C1 segment of cervical spinal cord (tissue), 14 donors: ENCODE measurements at regions not wholly inside any gene's neighbourhood (a gene's known extent, or its start where the extent isn't known, plus 50 kb on each side); places are given as distances from the start of the nearest gene placed in this dataset.
"Not testable (repeated sequence)": the region's sequence is repeated elsewhere in the genome, so short reads cannot be mapped to it uniquely, and the experiment has no call there.

ENCODE experiments used
- DNase-seq, 14 donors: peaks; one replicate each; lab custom pipeline; 2025; lab: John Stamatoyannopoulos, UW

DNA sequence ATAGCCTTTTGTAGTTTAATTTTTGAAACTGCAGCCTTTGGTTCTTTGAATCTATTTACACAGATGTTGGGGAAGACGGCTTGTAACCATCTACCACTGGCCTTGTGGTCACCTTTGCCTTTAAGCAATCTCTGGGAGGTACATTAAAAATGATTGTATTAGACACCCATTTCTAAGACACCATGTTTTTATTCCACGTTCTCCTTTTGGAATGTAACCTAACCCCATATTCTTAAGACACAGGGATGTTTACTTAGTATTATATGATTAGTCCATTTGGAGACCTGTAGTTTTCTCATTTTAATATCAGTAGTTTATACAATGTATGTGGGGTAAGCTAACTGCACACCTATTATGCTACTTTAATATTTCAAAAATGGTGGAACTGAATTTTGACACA lies 175.1 kb upstream of the PLSCR5 start:
- no peak for DNase-seq

DNA sequence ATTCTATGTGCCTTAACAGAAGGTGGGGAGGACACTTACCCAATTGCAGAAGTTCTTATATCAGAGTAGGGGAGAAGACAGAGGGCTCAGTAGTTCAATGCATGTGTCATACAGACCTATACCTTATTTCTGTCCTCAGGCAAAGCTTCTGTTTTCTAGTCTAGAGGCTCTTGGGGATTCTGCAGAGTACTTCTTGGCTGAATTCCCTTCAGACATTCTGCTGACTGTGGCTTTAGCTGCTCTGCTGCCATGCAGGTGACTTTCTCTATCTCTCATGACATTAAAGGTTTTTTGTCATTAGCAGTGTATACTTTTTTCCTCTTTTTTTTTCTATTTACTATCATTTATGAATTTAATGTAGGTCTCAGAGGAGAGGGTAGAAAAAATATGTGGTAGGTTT lies 172.8 kb upstream of the PLSCR5 start:
- peak in 1 of 14 donors; percentile 61 for DNase-seq

DNA sequence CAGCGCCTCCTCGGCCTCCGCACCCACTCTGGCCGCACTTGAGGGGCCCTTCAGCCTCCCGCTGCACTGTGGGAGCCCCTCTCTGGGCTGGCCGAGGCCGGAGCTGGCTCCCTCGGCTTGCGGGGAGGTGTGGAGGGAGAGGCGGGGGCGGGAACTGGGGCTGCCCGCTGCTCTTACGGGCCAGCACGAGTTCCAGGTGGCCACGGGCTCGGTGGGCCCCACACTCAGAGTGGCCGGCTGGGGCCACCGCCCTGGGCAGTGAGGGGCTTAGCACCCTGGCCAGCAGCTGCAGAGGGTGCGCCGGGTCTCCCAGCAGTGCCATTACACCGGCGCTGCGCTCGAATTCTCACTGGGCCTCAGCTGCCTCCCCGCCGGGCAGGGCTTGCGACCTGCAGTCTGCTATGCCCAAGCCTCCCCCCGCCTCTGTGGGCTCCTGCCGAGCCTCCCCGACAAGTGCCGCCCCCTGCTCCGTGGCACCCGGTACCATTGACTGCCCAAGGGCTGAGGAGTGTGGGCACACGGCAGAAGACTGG lies 167.1 kb upstream of the PLSCR5 start:
- DNase-seq = no peak

DNA sequence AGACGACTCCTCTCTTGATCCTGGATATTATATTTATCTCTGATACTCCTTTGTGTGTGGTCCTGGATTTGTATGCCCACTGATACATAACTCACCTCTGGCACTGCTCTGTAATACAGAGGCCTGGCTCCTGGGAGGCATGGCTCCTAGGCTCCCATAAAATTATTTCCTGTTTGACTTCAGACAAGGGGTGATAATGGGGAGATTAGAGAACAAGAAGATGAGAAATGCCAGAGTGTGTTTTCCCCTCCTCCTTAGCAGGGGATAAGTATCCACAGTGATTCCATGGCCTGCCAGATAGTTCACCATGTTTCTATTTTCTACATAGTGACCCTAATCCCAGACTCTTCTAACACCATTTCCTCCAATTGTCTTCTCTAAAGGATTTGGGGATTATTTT lies 165.7 kb upstream of the PLSCR5 start:
- no peak for DNase-seq

DNA sequence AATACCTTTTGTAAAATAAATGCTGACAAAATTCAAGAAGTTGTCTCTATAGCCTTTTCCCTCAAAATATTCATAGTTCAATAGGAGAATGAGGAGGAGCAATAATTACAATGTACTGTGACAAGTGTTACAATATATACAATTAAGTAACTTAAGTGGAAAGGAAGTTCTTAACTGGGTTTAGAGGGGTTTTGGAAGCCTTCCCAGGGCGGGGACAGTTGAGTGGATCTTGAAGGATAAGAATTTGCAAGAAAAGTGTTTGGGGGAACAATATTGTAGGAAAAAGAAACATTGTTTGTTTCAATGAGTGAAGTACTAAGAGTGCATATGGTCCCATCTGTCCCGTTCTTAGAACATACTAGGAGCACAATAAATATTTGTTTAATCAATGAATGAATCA lies 165.2 kb upstream of the PLSCR5 start:
- no peak for DNase-seq

DNA sequence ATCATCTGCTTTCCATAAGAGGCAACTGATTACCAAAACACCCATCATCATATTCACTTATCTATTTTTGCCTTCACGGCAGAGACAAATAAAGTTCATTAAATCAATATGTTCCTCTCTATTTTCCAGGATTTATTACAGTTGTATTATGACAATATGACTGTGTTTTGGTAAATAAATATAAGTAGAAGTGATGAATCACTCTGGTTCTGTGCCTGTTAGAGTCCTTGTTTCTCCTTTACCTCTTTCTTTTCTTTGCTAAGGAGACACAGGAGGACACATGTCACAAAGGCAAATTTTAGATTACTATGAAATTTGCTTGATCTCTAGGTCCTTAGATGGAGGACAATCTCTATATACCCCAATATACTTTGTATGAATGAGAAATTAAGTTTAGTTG lies 152.6 kb upstream of the PLSCR5 start:
- DNase-seq = no peak

DNA sequence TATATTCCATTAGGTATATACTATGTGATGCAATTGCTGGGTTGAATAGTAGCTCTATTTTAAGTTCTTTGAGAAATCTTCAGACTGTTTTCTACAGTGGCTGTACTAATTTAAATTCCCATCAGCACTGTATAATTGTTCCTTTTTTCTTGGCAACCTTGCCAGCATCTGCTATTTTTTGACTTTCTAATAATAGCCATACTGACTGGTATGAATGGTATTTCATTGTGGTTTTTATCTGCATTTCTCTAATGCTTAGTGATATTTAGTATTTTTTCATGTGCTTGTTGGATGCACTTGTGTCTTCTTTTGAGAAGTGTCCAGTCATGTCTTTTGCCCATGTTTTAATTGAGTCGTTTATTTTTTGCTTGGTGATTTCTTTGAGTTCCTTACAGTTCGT lies 145.1 kb upstream of the PLSCR5 start:
- peak in 1 of 14 donors; percentile 17 for DNase-seq

DNA sequence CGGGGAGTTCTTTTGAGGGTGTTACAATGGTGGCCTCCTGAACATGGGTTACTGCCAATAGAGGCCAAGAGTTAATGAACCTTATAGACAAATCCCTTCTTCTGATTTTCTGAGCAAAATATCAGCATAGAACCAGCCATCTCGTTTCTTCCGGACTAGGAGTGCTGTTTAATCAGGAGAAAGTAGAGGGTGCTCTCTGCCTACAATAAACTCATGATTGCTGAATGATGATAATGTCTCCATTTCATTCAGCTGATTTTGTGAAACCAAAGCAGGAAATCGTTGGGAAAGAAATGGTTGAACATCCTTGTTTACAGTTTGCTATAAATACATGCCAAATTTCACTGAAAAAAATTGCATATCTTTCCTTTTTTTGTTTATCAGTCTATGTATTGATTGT lies 142.8 kb upstream of the PLSCR5 start:
- peak in 1 of 14 donors; percentile 66 for DNase-seq

DNA sequence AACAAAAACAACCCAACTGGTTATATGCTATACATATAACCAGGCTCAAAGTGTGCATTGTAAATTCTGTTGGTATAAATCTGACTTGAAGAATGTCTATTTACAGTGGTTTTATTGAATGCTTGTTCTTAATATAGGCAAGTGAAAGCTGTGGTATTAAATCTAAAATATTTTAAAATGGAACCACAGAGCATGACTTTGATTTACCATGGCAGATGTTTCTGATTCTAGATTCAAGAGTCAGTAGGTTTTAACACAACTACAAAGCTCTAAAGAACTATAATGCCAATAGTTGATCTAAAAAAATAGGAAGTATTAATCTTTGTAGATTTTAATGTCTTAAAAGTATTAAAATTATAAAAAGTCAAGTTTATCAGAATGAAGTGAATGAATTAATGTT lies 141.9 kb upstream of the PLSCR5 start:
- no peak for DNase-seq

DNA sequence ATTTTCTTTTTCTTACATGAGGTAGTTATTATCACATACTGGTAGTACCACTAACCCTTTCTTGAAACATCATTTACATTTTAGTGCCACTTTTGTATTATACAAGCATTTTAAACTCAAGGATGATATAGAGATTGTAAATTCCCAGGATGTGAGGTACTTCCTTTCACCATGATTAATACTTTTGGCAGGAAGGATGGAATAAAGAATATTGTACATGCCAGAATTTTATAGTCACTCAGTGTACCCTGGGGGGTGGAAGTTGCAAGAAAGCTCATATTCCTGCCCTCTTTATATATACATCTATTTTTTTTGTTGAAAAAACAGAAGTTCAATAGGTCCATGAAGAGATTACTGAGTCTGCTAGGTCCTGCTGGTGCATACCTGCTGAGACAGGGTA lies 141.0 kb upstream of the PLSCR5 start:
- DNase-seq = no peak

DNA sequence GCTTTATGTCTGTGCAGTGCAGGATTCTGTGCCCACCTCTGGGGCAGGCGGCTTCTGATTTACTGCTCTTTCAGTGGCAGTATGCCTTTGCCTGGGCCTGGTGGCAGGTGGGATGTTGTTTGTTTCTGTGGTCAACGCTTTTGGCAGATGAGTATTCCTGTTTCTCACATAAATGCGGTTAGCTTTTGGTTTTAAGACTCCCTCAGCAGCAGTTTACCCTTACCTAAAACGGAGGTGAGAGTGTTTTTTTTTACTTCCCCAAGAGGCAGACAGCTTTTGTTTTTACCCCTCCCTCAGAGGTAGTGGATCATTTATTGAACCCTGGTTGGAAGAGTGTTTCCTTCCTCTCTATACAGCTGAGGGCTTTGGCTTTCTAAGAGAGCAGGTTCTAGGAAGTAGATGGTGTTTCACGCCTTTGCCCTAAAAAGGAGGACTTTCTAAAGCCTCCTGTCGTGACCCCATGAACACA lies 134.1 kb upstream of the PLSCR5 start:
- DNase-seq = peak in 1 of 14 donors; percentile 0

DNA sequence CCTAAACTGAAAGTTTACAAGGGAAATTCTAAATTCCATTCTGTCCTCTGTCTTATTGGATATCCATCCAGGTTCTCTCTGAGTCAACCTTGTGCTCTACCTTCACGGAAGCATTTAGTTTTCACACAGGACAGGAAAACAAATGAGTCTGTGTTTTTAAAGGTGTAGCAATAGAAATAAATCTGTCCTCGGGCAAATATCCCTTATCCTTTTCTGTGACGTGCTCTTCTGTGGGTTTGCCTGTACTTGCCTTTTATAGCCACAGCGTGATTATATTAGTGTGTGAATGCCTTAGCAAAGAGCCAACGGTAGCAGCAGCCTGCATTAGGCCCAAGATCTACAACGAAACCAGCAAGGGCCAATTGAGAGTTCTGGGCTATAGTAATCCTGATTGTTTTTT lies 127.2 kb upstream of the PLSCR5 start:
- no peak for DNase-seq

DNA sequence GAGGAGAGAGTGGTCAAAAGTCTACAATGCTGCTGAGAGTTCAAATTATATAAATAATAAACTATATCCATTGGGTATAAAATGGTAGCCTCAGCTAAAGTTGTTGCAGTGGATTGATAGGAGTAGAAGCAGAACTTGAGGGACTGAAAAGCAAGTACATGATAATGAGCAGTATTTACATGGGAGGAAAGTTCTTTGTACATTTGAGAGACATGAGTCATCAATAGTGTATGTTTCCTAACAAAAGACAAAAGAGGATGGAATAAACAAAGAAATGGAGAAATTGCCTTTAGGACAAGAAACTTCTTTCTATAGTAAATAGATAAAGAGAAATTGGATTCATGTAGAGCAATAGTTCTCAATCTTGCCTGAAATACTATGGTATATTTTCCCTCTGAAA lies 110.0 kb upstream of the PLSCR5 start:
- DNase-seq = no peak

DNA sequence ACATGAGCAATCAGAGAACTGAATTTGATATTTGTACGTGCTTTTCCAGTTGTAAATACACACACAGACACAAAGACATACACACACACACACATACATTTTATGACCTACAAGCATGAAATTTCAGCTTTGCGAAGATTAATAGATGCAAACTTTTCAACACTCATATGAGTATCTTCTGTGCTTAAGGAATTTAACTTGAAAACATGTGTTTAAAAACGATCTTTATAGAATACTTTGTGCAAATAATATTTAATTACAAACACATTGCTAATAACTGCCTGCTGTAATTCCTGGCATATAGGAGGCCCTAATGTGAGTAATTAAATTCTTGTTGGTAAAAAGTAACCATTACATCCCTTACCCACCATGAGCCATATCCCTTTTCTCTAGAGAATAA lies 107.7 kb upstream of the PLSCR5 start:
- DNase-seq = no peak

DNA sequence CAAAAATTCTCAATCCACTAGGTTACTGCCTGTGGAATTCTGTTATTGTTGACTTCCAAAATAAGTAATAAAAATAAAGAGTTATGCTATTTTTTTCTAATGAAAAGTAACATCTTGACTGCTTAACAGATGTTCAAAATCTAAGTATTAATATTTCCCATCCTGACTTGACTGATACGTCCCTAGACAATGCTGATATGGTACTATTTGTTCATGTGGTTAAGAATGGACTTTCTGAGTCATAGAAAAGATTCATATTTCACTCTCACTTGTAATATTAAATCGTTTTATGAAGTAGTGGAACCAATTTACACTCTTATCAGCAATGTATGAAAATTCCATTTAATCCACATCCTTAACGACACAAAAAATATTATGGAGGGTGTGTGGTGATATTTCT lies 104.8 kb upstream of the PLSCR5 start:
- no peak for DNase-seq

DNA sequence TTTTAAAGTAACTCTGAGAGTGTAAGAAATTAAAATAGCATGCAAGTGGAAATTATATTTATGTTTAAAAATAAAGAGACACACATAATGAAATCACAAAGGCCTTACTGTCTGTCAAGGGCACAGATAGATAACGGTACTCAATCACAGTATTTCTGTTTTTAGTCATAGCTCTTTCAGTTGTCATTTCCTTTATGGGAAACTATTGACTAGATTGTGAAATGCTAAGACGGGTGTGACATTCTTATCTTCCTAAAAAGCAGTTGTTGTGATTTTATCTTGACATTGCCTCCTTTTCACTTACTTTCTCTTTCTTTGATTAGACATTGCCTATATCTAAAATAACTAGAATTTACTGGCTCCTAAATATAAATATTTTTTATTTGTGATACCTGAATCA lies 100.1 kb upstream of the PLSCR5 start:
- no peak for DNase-seq

DNA sequence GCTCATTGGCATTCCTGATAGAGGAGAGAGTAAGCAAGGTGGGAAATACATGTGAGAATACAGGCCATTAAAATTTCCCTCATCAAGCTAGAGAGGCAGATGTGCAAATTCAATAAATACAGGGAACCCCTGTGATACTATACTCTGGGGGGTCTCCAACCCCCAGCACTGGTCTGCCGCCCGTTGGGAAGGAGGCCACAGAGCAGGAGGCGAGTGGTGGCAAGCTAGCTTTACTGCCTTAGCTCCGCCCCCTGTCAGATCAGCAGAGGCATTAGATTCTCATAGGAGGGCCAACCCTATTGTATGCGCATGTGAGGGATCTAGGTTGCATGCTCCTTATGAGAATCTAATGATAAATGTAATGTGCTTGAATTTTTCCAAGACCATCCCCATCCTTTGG lies 97.1 kb upstream of the PLSCR5 start:
- DNase-seq = no peak

DNA sequence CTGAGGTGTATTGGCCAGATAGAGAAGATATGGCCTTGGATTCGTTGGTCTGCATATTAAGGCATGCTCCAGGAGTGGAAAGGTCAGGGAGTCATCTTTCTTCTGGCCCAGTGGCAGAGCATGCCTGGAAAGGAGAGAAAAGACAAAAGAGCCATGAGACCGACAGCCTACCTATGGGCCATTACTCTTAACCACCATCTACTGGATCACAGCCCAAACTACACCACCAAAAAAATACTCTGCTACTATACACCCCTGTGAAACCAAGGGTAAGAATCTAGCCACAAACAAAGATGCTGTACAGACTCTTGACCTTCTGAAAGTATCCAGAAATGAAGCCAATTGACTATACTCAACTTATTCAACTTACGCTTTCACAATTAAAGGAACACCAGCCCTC lies 96.1 kb upstream of the PLSCR5 start:
- no peak for DNase-seq

DNA sequence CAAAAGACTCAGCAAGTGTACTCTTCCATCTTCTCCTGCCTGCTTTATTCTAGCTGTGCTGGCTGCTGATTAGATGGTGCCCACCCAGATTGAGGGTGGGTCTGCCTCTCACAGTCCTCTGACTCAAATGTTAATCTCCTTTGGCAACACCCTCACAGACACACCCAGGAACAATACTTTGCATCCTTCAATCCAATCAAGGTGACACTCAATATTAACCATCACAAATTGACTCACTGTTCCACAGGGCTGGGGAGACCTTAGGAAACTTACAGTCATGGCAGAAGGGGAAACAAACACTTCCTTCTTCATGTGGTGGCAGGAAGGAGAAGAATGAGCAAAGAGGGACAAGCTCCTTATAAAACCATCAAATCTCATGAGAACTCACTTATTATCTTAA lies 94.9 kb upstream of the PLSCR5 start:
- not testable (repeated sequence) for DNase-seq

DNA sequence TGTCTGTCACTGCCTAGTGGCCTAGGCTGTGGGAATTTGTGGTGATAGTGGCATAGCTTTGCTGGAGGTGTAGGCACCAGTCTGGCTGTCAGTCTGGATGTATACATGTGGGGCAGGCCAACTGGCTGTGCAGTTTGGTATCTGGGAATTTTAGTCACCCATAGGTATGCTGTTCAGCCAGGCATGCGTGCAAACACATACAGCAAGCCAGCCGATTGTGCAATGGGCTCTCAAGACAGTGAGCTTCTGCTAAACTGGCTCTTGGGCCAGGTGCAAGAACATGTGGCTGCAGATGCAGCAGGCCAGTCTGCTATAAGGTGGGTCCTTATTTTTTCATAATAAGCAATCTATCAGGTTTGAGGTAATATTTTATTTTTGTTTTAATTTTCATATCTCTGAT lies 87.1 kb upstream of the PLSCR5 start:
- DNase-seq = no peak

DNA sequence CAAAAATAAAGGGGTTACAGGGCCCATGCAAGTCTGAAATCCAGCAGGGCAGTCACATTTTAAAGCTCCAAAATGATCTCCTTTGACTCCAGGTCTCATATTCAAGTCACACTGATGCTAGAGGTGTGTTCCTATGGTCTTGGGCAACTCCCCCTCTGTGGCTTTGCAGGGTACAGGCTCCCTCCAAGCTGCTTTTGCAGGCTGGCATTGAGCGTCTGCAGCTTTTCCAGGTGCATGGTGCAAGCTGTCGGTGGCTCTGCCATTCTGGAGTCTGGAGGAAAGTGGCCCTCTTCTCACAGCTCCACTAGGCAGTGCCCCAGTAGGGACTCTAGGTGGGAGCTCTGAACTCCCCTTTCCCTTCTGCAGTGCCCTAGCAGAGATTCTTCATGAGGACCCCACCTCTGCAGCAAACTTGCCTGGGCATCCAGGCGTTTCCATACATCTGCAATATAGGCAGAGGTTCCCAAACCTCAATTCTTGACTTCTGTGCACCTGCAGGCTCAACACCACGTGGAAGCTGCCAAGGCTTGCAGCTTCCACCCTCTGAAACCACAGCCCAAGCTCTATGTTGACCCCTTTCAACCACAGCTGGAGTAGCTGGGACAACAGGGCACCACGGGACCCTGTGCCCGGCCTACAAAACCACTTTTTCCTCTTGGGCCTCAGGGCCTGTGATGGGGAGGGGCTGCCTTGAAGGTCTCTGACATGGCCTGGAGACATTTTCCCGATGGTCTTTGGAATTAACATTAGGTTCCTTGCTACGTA lies 80.1 kb upstream of the PLSCR5 start:
- DNase-seq = no peak

DNA sequence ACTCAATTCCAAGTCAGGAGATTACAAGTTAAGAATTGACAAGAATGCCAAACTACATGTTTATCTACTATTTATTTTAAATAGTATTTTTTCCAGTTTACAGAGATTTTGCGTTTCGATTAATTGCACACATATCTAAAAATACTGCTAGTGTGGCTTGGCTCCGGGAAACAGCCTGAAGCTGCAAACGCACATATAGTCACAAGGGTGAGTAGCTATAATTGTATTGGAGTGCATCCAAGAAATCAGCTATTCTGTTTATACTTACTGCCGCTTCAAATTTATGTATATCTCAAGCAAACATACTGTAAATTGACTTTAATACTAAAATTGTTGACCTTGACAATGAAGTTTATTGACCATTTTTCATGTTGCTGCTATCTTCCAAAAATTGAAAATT lies 77.0 kb upstream of the PLSCR5 start:
- DNase-seq = peak in 1 of 14 donors; percentile 23

DNA sequence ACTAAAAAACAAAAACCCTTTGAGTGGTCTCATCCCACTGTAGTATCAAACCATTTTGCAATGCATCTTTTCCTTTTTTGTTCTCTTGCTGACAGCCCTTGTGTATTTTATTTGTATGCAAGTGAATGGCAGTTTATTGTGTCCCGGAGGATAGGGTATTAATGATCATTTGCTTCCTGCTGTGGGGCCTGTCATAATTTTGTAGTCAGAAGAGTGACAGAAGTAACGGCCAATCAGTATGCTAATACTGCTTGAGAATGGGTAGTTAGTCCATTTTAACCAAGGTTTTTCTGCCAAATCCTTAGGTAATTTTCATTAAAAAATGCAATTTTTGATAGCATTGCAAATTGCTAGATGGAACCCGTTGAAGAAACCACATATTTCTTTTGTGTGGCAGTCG lies 75.5 kb upstream of the PLSCR5 start:
- DNase-seq = no peak

DNA sequence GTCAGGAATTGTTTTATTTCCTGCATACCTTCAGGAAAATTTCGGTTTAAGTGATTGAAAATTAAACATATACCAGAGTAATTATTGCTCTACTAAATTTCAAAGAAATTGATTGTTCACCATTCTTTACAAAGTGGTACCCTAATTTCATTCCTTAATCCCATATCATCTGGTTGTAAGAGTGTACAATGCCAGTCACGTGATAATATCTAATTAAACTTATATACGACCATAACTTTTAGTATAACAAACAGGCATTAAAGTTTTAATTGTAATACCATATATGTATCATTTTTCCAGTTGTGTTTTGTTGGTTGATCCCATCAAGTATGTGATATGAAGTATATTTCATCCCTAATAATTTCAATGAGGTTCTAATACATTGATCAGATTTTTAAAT lies 74.8 kb upstream of the PLSCR5 start:
- DNase-seq = no peak
